HCT116 (cell line): ENCODE measurements at regions not wholly inside any gene's neighbourhood (a gene's known extent, or its start where the extent isn't known, plus 50 kb on each side); places are given as distances from the start of the nearest gene placed in this dataset.

Source experiments
- CBX3 ChIP-seq: IDR thresholded peaks from 2 replicates; pipeline ENCODE4 v1.6.1; 2012; ENCODE audit warnings: low read depth
- EGR1 ChIP-seq: IDR thresholded peaks from 2 replicates; pipeline ENCODE4 v1.6.1; 2012; ENCODE audit warnings: low read depth
- EZH2phosphoT487 ChIP-seq: fragments of 200-600 bp; IDR thresholded peaks from 2 replicates; pipeline ENCODE4 v1.6.1; 2018; ENCODE audit warnings: antibody characterized with exemption, borderline replicate concordance
- JUND ChIP-seq: IDR thresholded peaks from 2 replicates; pipeline ENCODE4 v1.6.1; 2012
- MAX ChIP-seq: IDR thresholded peaks from 2 replicates; pipeline ENCODE4 v1.6.1; 2012
- POLR2A ChIP-seq: IDR thresholded peaks from 2 replicates; pipeline ENCODE4 v1.7.0; 2011; ENCODE audit warnings: borderline replicate concordance; ENCODE audit not compliant: insufficient read depth, insufficient read length; ENCODE audit errors: extremely low read depth
- POLR2AphosphoS5 ChIP-seq: IDR thresholded peaks from 2 replicates; pipeline ENCODE4 v1.6.1; 2011; ENCODE audit warnings: mild to moderate bottlenecking, low read depth, low read length, moderate library complexity
- REST ChIP-seq: IDR thresholded peaks from 2 replicates; pipeline ENCODE4 v1.6.1; 2012; ENCODE audit warnings: low read depth
- ZFX ChIP-seq: fragments of 450-650 bp; IDR thresholded peaks from 2 replicates; pipeline ENCODE4 v1.6.1; 2017
- ZNF274 ChIP-seq: fragments of 200-500 bp; sonication (Bioruptor generic); IDR thresholded peaks from 2 replicates; pipeline ENCODE4 v1.6.1; 2014; ENCODE audit warnings: mild to moderate bottlenecking, low read depth, low read length, inconsistent platforms
- TF ChIP-seq, protein P1 (sequence below), 3 experiments: fragments of 200-600 bp in 1 of 3; sonication (generic) in 1 of 3; IDR thresholded peaks in 2 of 3; conservative IDR thresholded peaks in 1 of 3; 2 replicates each; pipeline ENCODE4 v1.5.1; 2012 to 2017; ENCODE audit warnings: low read depth in 2 of 3, low read length in 2 of 3, antibody characterized with exemption in 1 of 3, borderline replicate concordance in 1 of 3, control low read depth in 1 of 3, mild to moderate bottlenecking in 1 of 3, mixed read lengths in 1 of 3, mixed run types in 1 of 3, moderate library complexity in 1 of 3; ENCODE audit not compliant: insufficient read depth in 1 of 3

DNA sequence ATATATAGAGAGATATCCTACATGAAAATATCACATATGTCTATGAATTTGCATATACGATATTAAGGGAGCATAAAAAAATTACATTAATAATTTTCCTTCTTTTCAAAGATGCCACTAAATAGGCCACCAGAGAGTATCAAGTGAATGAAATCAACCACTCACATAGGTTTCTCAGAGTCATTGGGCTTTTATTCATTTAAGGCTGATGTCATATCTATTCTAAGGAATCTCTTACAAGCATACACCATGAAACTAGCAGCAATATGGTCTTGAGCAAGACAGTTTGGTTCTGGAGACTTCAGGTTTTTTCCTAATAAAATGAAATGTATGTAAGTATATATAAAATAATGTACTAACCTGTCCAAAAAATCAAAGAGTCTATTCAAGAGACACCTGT is 420.4 kb downstream of the PLA2G4A start:
- TF ChIP-seq, protein P1, sequence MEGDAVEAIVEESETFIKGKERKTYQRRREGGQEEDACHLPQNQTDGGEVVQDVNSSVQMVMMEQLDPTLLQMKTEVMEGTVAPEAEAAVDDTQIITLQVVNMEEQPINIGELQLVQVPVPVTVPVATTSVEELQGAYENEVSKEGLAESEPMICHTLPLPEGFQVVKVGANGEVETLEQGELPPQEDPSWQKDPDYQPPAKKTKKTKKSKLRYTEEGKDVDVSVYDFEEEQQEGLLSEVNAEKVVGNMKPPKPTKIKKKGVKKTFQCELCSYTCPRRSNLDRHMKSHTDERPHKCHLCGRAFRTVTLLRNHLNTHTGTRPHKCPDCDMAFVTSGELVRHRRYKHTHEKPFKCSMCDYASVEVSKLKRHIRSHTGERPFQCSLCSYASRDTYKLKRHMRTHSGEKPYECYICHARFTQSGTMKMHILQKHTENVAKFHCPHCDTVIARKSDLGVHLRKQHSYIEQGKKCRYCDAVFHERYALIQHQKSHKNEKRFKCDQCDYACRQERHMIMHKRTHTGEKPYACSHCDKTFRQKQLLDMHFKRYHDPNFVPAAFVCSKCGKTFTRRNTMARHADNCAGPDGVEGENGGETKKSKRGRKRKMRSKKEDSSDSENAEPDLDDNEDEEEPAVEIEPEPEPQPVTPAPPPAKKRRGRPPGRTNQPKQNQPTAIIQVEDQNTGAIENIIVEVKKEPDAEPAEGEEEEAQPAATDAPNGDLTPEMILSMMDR (IDR thresholded peaks at IDR 0.05 in 2 of 3, conservative IDR thresholded peaks at IDR 0.05 in 1 of 3; ENCODE audit: borderline replicate concordance in 1 of 3, insufficient read depth in 1 of 3, low read depth in 2 of 3, low read length in 2 of 3) = no peak
- TF ChIP-seq CBX3 (no peak), MAX (no peak), JUND (no peak), POLR2AphosphoS5 (no peak), EZH2phosphoT487 (no peak), ZNF274 (no peak), REST (no peak), POLR2A (no peak), EGR1 (no peak), ZFX (no peak)
